VCaP (cell line): ENCODE measurements at regions not wholly inside any gene's neighbourhood (a gene's known extent, or its start where the extent isn't known, plus 50 kb on each side); places are given as distances from the start of the nearest gene placed in this dataset.

Source experiments
- H3K27ac ChIP-seq: fragments of 450-650 bp; 2 replicates; pipeline ENCODE4 v1.5.1; 2017
- TF ChIP-seq, protein P1 (sequence below): fragments of 450-650 bp; conservative IDR thresholded peaks from 2 replicates; pipeline ENCODE4 v1.5.1; 2017; ENCODE audit warnings: mild to moderate bottlenecking, moderate library complexity

DNA sequence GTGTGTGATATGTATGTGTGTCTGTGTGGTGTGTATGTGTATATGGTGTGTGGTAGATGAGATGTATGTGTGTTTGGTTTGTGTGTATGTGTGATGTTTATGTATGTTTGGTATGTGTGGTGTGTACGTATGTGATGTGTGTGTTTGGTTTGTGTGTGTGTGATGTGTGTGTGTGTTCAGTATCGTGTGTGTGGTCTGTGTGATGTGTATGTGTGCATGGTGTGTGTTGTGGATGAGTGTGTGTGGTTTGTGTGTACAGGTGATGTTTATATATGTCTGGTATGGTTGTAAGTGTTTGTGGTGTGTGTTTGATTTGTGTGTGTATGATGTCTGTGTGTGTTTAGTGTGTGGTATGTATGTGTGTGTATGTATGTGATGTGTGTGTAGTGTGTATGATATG is 199.4 kb downstream of the SUDS3 start:
- TF ChIP-seq, protein P1, sequence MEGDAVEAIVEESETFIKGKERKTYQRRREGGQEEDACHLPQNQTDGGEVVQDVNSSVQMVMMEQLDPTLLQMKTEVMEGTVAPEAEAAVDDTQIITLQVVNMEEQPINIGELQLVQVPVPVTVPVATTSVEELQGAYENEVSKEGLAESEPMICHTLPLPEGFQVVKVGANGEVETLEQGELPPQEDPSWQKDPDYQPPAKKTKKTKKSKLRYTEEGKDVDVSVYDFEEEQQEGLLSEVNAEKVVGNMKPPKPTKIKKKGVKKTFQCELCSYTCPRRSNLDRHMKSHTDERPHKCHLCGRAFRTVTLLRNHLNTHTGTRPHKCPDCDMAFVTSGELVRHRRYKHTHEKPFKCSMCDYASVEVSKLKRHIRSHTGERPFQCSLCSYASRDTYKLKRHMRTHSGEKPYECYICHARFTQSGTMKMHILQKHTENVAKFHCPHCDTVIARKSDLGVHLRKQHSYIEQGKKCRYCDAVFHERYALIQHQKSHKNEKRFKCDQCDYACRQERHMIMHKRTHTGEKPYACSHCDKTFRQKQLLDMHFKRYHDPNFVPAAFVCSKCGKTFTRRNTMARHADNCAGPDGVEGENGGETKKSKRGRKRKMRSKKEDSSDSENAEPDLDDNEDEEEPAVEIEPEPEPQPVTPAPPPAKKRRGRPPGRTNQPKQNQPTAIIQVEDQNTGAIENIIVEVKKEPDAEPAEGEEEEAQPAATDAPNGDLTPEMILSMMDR, result no peak
- H3K27ac ChIP-seq, result no peak overlapping the region

DNA sequence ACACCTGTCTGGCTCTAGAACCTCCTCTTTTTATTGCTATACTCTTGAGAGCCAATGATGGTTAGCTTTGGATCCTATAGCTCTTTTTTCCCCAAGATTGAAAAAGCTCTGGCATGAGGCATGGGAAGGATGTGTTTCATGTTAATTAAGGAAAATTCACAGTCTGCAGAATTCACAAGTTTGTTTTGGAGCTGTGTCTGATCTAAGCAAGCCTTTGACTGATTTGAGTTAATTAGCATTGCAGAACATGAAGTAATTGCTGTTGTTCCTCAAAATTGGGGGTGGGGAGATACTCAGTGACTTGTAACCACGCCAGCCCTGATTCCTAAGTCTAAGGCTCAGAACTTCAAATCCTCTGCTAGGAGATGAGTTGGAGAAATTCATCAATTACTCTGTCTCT is 205.0 kb downstream of the SUDS3 start:
- TF ChIP-seq, protein P1, result no peak
- no peak overlapping the region for H3K27ac ChIP-seq

DNA sequence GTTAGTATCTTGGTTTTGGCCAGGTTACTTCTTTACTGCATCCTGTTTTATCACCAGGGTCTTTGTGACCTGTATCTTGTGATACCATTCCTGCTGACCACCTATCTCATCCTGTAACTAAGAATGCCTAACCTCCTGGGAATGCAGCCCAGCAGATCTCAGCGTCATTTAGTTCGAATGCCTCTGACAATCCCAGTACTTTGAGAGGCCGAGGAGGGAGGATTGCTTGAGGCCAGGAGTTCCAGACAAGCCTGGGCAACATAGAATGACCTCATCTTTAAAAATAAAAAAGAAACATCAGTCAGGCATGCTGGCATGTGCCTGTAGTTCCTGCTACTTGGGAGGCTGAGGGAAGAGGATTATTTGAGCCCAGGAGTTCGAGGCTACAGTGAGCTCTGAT is 206.5 kb downstream of the SUDS3 start:
- no peak overlapping the region for H3K27ac ChIP-seq
- TF ChIP-seq, protein P1, result no peak

DNA sequence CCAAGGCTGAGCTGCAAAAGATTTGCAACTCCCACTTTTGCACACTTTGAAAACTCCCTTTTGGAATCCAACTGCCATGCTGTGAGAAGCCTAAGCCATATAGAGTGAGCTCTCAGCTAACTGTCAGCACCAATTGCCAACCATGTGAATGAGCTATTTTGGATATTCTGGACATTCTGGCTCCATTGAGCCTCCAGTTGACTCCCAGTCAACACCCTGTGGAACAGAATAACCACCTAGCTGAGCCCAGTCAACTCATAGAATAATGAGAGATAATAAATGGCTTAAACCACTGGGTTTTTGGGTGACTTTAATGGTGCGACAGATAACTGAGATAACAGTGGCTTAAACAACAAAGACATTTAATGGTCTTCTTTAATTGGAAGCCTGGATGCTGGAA is 210.1 kb downstream of the SUDS3 start:
- H3K27ac ChIP-seq, result no peak overlapping the region
- TF ChIP-seq, protein P1, result no peak

DNA sequence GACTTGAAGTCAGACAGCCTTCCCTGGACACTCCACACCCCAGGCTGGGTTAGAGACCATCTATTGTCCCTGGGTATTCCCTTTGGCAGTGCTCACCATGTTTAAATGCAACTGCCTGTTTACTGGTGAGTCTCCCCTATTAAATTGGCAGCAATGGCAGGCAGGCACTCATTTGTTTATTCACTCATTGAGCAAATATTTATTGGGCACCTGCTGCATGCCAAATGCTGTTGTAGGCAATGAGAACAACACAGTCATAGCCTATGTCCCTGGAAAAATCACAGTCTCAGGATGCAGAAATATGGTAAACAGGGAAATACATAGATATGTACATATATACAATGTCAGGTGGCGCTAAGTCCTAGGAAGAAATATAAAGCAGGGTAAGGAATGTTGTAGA is 212.8 kb downstream of the SUDS3 start:
- peak overlapping the region; percentile 50 for H3K27ac ChIP-seq
- TF ChIP-seq, protein P1, result no peak

DNA sequence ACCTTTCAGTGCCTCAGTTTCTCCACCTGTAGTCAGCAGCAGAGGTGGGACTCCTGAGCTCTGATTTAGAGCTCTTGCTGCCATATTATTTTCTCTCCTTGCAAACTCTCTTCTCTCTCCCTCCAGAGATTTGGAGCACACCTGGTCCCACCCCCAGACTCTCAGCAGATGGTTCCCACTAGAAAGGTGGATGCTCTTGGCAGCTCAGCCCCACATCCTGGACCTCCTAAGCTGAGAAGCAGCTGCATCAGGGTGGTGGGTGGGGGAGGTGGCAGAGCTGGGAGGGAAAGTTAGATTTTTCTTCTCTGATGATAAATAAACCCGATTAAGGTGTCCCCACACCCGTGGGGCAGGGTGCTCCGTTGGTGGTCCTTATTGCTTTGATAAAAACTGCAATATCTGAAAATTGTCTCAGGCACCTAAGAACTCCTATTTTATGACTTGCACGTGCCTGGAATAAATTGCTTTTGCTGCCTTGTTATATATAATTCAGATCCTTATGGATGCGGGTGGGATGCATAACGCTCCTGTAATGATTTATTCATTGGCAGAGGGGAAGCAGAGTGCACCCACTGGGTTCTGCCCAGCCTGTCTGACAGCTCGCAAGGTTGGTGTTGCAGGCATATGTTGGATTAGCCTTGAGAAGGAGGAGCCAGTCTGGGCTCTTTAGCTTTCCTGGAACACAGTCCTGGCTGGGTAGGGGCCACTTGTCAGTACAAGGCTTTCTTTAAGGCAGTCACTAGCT is 214.2 kb downstream of the SUDS3 start:
- H3K27ac ChIP-seq, result peak overlapping the region; percentile 50; the same call in 1 of the 2 replicates
- TF ChIP-seq, protein P1, result no peak

DNA sequence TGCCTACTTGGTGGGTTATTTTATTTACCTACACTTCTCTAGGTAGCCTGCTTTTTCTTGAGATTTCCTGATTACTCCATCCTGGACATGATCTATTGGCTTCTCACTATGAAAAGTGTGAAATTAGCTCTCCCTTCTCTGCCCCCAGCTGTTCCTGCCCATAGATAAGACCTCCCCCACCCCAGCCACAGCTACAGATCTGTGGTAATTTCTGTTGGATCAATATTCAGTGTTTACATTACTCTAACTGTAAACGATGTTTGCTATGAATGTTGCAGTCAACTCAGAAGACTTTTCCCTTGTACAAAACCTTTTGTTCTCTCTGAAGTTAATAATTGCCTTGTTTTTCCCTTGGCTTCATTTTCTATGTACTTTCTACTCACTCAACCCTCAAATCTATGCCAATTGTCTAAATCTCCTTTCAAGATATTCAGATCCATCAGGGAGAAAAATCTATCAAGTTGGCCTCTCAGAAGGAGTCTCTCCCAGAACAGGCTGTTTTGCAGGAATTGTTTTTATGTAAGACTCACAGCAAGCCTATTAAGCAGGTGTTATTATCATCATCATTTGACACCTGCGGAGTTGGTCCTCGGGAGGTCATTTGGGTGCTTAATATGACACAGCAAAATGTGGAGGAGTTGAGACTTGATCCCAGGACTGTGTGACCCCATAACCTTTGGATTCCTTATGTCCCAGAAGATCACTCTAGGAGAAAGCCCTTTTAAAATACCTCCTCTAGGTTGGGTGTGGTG is 227.4 kb downstream of the SUDS3 start:
- H3K27ac ChIP-seq, result peak overlapping the region; percentile 78

More for the DNA sequence above, 227.4 kb downstream of the SUDS3 start:
- TF ChIP-seq, protein P1, result no peak
